Neural progenitor cell (in vitro differentiated cells): ENCODE measurements at regions not wholly inside any gene's neighbourhood (a gene's known extent, or its start where the extent isn't known, plus 50 kb on each side); places are given as distances from the start of the nearest gene placed in this dataset.

Experiments used
- DNase-seq: peaks from one replicate; pipeline ENCODE4 v3.0.0-alpha.2; 2016; ENCODE audit warnings: low spot score
- H2AFZ ChIP-seq: fragments of 200-600 bp; sonication (generic); replicated peaks from 2 replicates; pipeline ENCODE4 v1.6.1; 2016; ENCODE audit warnings: antibody characterized with exemption
- H3F3A ChIP-seq: fragments of 200-600 bp; sonication (generic); 2 replicates; pipeline ENCODE4 v1.6.1; 2016; ENCODE audit warnings: antibody characterized with exemption, low read depth
- H3K27ac ChIP-seq: fragments of 200-600 bp; sonication (generic); 2 replicates; pipeline ENCODE4 v1.5.1; 2016; ENCODE audit warnings: mild to moderate bottlenecking
- H3K27me3 ChIP-seq: fragments of 200-600 bp; sonication (generic); 2 replicates; pipeline ENCODE4 v1.6.1; 2016; ENCODE audit warnings: mild to moderate bottlenecking, moderate library complexity
- H3K36me3 ChIP-seq: fragments of 200-600 bp; sonication (generic); 2 replicates; pipeline ENCODE4 v1.5.1; 2016
- H3K4me1 ChIP-seq: fragments of 200-600 bp; sonication (generic); 2 replicates; pipeline ENCODE4 v1.6.1; 2016; ENCODE audit warnings: mixed run types
- H3K4me2 ChIP-seq: fragments of 200-600 bp; sonication (generic); 2 replicates; pipeline ENCODE4 v1.6.1; 2016
- H3K4me3 ChIP-seq: fragments of 200-600 bp; sonication (generic); 2 replicates; pipeline ENCODE4 v1.5.1; 2016
- H3K79me2 ChIP-seq: fragments of 200-600 bp; sonication (generic); 2 replicates; pipeline ENCODE4 v1.6.1; 2016; ENCODE audit warnings: low read depth
- H3K9ac ChIP-seq: fragments of 200-600 bp; sonication (generic); 2 replicates; pipeline ENCODE4 v1.6.1; 2016
- H3K9me3 ChIP-seq: fragments of 200-600 bp; sonication (generic); 2 replicates; pipeline ENCODE4 v1.5.1; 2016; ENCODE audit warnings: low read depth
- H4K20me1 ChIP-seq: fragments of 200-600 bp; sonication (generic); 2 replicates; pipeline ENCODE4 v1.6.1; 2016; ENCODE audit warnings: low read depth
- H3K27ac Mint-ChIP-seq: 3 replicates; pipeline ENCODE4 v1.8.0; 2021; ENCODE audit warnings: mixed read lengths
- H3K27me3 Mint-ChIP-seq: 2 replicates; pipeline ENCODE4 v1.8.0; 2022; ENCODE audit warnings: low read depth, mild to moderate bottlenecking, inconsistent platforms, moderate library complexity, mixed read lengths; ENCODE audit not compliant: insufficient read depth
- H3K36me3 Mint-ChIP-seq: 3 replicates; pipeline ENCODE4 v1.8.0; 2021; ENCODE audit warnings: mixed read lengths
- H3K4me1 Mint-ChIP-seq: 3 replicates; pipeline ENCODE4 v1.8.0; 2021; ENCODE audit warnings: mixed read lengths
- H3K4me3 Mint-ChIP-seq: 3 replicates; pipeline ENCODE4 v1.8.0; 2021; ENCODE audit warnings: mild to moderate bottlenecking, moderate library complexity, mixed read lengths
- H3K9me3 Mint-ChIP-seq: 3 replicates; pipeline ENCODE4 v1.8.0; 2020; ENCODE audit warnings: mixed read lengths
- EZH2 ChIP-seq: fragments of 200-600 bp; sonication (generic); IDR thresholded peaks from 2 replicates; pipeline ENCODE4 v1.6.1; 2017; ENCODE audit warnings: antibody characterized with exemption, mild to moderate bottlenecking, moderate library complexity
- EZH2phosphoT487 ChIP-seq: fragments of 200-600 bp; sonication (generic); IDR thresholded peaks from 2 replicates; pipeline ENCODE4 v1.6.1; 2017; ENCODE audit warnings: antibody characterized with exemption
- TF ChIP-seq, protein P1 (sequence below): fragments of 200-600 bp; sonication (generic); IDR thresholded peaks from 2 replicates; pipeline ENCODE4 v1.5.1; 2017; ENCODE audit warnings: antibody characterized with exemption, mild to moderate bottlenecking

DNA sequence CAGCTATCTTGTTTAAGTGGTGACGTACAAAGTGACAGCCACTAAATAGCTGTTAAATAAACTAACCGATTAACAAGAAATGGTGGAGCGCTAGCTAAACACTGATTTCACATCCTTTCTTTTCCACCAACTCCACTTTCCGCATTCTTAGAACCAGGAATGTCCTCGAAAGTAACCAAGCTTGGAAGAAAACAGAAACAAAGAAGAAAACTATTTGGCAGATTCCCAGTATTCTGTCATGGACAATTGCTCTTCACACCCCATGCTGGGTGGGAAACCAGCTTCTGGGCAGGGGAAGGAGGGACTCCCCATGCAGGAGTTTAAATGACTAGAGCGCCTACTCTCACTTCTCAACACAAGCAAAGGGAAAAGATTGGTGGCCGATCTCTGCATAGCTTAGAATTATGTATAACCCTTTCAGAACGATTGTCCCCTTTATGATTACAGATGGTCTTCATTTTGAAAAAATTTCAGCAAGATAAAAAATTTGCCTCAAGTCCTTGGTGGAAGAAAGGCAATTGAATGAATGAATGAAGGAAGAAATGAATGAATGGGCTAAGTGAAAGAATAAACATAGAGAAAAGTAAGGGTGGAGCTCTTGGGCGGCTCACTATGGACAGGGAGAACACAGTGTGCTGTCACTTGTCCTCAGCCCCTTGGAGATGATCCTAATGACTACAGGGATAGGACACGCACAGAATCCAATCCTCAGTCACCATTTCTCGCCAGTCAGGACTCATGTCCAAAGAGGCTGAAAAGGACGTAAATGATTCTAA, 148.7 kb upstream of the NEDD9 start:
- Histone ChIP-seq H3K4me1 (peaks cover 9% of the 10 kb centered on the region), H3K4me2 (no peak overlapping the region), H3K36me3 (no peaks in the 10 kb centered on the region), H3K9me3 (no peaks in the 10 kb centered on the region), H3K4me3 (no peak overlapping the region), H3K27me3 (no peaks in the 10 kb centered on the region), H3K27ac (no peak overlapping the region), H3K9ac (no peak overlapping the region), H3F3A (no peaks in the 10 kb centered on the region), H4K20me1 (no peaks in the 10 kb centered on the region), H3K79me2 (no peaks in the 10 kb centered on the region), H2AFZ (no peak overlapping the region)
- H3K27me3 Mint-ChIP-seq, result peaks cover 2% of the 10 kb centered on the region
- H3K4me1 Mint-ChIP-seq, result peaks cover 23% of the 10 kb centered on the region
- H3K27ac Mint-ChIP-seq, result no peak overlapping the region
- no peaks in the 10 kb centered on the region for H3K36me3 Mint-ChIP-seq
- TF ChIP-seq EZH2, result no peak
- no peak for TF ChIP-seq EZH2phosphoT487
- TF ChIP-seq, protein P1, sequence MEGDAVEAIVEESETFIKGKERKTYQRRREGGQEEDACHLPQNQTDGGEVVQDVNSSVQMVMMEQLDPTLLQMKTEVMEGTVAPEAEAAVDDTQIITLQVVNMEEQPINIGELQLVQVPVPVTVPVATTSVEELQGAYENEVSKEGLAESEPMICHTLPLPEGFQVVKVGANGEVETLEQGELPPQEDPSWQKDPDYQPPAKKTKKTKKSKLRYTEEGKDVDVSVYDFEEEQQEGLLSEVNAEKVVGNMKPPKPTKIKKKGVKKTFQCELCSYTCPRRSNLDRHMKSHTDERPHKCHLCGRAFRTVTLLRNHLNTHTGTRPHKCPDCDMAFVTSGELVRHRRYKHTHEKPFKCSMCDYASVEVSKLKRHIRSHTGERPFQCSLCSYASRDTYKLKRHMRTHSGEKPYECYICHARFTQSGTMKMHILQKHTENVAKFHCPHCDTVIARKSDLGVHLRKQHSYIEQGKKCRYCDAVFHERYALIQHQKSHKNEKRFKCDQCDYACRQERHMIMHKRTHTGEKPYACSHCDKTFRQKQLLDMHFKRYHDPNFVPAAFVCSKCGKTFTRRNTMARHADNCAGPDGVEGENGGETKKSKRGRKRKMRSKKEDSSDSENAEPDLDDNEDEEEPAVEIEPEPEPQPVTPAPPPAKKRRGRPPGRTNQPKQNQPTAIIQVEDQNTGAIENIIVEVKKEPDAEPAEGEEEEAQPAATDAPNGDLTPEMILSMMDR, result no peak
- peaks cover 11% of the 10 kb centered on the region for H3K9me3 Mint-ChIP-seq
- no peak overlapping the region for H3K4me3 Mint-ChIP-seq
- DNase-seq, result peak; percentile 11

DNA sequence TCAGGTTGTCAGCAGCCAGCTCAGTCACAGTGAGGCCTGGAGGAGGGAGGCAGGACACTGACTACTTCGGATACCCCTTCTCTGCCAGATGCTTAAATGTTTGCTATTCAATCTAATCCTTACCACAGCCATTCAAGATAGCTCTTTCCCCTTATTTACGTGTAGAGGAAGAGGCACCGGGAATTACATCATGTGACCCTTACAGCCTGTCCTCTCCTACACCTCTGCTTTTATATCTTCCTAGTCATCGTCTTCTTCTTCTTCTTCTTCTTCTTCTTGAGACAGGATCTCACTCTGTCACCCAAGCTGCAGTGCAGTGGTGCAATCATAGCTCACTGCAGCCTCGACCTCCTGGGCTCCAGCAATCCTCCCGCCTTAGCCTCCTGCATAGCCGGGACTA, 148.1 kb upstream of the NEDD9 start:
- H3F3A ChIP-seq, result no peaks in the 10 kb centered on the region
- H3K4me1 Mint-ChIP-seq, result peaks cover 23% of the 10 kb centered on the region
- peaks cover 9% of the 10 kb centered on the region for H3K4me1 ChIP-seq
- no peak overlapping the region for H3K27ac ChIP-seq
- H3K9me3 Mint-ChIP-seq, result peaks cover 13% of the 10 kb centered on the region
- H3K27me3 Mint-ChIP-seq, result peaks cover 4% of the 10 kb centered on the region
- H3K4me2 ChIP-seq, result no peak overlapping the region
- no peak for DNase-seq
- no peak overlapping the region for H3K9ac ChIP-seq
- H2AFZ ChIP-seq, result peak overlapping the region; percentile 40
- H3K79me2 ChIP-seq, result no peaks in the 10 kb centered on the region
- no peaks in the 10 kb centered on the region for H3K36me3 ChIP-seq
- no peaks in the 10 kb centered on the region for H3K9me3 ChIP-seq
- no peaks in the 10 kb centered on the region for H3K36me3 Mint-ChIP-seq
- TF ChIP-seq EZH2, result no peak
- TF ChIP-seq EZH2phosphoT487, result no peak
- TF ChIP-seq, protein P1, result no peak
- no peaks in the 10 kb centered on the region for H4K20me1 ChIP-seq
- H3K4me3 ChIP-seq, result no peak overlapping the region
- no peak overlapping the region for H3K4me3 Mint-ChIP-seq
- no peak overlapping the region for H3K27ac Mint-ChIP-seq
- H3K27me3 ChIP-seq, result no peaks in the 10 kb centered on the region

DNA sequence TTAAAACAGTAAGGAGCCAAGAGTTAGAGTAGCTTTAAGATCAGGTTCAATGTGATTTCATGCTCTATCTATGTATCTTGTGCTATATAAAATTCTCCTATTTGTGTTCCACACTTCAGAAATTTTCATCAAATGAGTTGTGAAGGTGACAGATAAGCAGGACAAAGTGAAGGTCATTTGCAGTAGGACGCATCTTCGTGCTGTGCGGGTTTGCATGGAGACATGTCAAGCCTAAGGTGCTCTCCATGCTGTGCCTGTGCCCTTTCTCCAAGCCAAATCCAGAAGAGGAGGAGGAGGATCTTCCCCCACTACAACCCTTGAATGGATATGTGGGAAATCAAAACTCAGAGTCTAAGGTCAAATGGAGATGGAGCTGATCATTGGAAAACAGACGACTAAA, 147.3 kb upstream of the NEDD9 start:
- peaks cover 17% of the 10 kb centered on the region for H3K9me3 Mint-ChIP-seq
- peaks cover 17% of the 10 kb centered on the region for H3K4me1 Mint-ChIP-seq
- no peaks in the 10 kb centered on the region for H3K36me3 Mint-ChIP-seq
- Histone ChIP-seq H3K4me2 (no peak overlapping the region), H2AFZ (peak overlapping the region; percentile 40), H3K9ac (no peak overlapping the region), H4K20me1 (no peaks in the 10 kb centered on the region), H3K36me3 (no peaks in the 10 kb centered on the region), H3K4me1 (peaks cover 3% of the 10 kb centered on the region), H3F3A (no peaks in the 10 kb centered on the region), H3K79me2 (no peaks in the 10 kb centered on the region), H3K27me3 (no peaks in the 10 kb centered on the region), H3K4me3 (no peak overlapping the region), H3K27ac (no peak overlapping the region), H3K9me3 (no peaks in the 10 kb centered on the region)
- DNase-seq, result no peak
- H3K4me3 Mint-ChIP-seq, result no peak overlapping the region
- peak overlapping the region; percentile 86 for H3K27ac Mint-ChIP-seq
- peaks cover 4% of the 10 kb centered on the region for H3K27me3 Mint-ChIP-seq
- TF ChIP-seq EZH2phosphoT487 (no peak), EZH2 (no peak)
- TF ChIP-seq, protein P1, result no peak
